ENCODE measurements at regions not wholly inside any gene's neighbourhood (a gene's known extent, or its start where the extent isn't known, plus 50 kb on each side); places are given as distances from the start of the nearest gene placed in this dataset.

DNA sequence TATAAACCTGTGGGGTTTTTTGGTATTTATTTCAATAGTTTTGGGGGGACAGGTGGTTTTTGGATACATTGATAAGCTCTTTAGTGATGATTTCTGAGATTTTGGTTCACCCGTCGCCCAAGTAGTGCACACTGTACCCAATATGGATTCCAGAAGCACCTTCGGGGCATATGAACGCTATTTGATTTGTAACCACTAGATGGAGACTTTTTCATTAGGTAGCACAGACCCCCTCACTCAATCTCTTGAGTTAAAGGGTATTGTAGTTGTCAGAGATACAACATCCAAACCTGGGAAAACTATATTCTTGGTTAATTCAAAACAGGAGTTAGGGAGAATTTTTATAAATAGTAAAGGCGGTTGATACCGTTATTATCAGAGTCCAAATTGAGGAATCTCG is 79.8 kb downstream of the SPANXN3 start:
- TF ChIP-seq, protein P1, sequence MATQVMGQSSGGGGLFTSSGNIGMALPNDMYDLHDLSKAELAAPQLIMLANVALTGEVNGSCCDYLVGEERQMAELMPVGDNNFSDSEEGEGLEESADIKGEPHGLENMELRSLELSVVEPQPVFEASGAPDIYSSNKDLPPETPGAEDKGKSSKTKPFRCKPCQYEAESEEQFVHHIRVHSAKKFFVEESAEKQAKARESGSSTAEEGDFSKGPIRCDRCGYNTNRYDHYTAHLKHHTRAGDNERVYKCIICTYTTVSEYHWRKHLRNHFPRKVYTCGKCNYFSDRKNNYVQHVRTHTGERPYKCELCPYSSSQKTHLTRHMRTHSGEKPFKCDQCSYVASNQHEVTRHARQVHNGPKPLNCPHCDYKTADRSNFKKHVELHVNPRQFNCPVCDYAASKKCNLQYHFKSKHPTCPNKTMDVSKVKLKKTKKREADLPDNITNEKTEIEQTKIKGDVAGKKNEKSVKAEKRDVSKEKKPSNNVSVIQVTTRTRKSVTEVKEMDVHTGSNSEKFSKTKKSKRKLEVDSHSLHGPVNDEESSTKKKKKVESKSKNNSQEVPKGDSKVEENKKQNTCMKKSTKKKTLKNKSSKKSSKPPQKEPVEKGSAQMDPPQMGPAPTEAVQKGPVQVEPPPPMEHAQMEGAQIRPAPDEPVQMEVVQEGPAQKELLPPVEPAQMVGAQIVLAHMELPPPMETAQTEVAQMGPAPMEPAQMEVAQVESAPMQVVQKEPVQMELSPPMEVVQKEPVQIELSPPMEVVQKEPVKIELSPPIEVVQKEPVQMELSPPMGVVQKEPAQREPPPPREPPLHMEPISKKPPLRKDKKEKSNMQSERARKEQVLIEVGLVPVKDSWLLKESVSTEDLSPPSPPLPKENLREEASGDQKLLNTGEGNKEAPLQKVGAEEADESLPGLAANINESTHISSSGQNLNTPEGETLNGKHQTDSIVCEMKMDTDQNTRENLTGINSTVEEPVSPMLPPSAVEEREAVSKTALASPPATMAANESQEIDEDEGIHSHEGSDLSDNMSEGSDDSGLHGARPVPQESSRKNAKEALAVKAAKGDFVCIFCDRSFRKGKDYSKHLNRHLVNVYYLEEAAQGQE (tag by site-specific recombination; IDR thresholded peaks at IDR 0.05), result no peak
- no peak for TF ChIP-seq BCL11A (tag by site-specific recombination; IDR thresholded peaks at IDR 0.05; ENCODE audit: low read depth)
- no peak for TF ChIP-seq ZNF350 (tag by site-specific recombination; IDR thresholded peaks at IDR 0.05)
- TF ChIP-seq ZSCAN23 (tag by site-specific recombination; IDR thresholded peaks at IDR 0.05), result no peak
- TF ChIP-seq ZEB2 (tag by site-specific recombination; IDR thresholded peaks at IDR 0.05), result no peak
- TF ChIP-seq ZNF23 (tag by site-specific recombination; IDR thresholded peaks at IDR 0.05; ENCODE audit: borderline replicate concordance), result no peak
- TF ChIP-seq CTCF (tag by site-specific recombination; IDR thresholded peaks at IDR 0.05), result no peak
- no peak for TF ChIP-seq YY1 (tag by site-specific recombination; IDR thresholded peaks at IDR 0.05)
- TF ChIP-seq ZFP3 (tag by site-specific recombination; IDR thresholded peaks at IDR 0.05; ENCODE audit: low read depth), result no peak
- no peak for TF ChIP-seq INSM2 (tag by site-specific recombination; IDR thresholded peaks at IDR 0.05)
- no peak for TF ChIP-seq ZNF785 (tag by site-specific recombination; IDR thresholded peaks at IDR 0.05)
